Calu3 (cell line): ENCODE measurements at regions not wholly inside any gene's neighbourhood (a gene's known extent, or its start where the extent isn't known, plus 50 kb on each side); places are given as distances from the start of the nearest gene placed in this dataset.

Source experiments
- BruUV-seq: library from RNA; stranded (reverse); fragments of 400-500 nt; replicated peaks from 2 replicates; lab custom pipeline; 2021; lab: Mats Ljungman, UMichigan
- CTCF ChIA-PET: fragments of 300-600 bp; sonication (Branson Sonifier 250); formaldehyde crosslinking; loops from one replicate; lab custom pipeline; 2022; ENCODE audit warnings: antibody characterized with exemption; lab: Charles Lee
- DNase-seq: peaks from one replicate; pipeline ENCODE4 v3.0.0; 2022
- H3K27ac Mint-ChIP-seq: one replicate; pipeline ENCODE4 v1.8.0; 2022; ENCODE audit warnings: mixed read lengths; ENCODE audit not compliant: unreplicated experiment
- H3K27me3 Mint-ChIP-seq: one replicate; pipeline ENCODE4 v1.8.0; 2022; ENCODE audit warnings: mixed read lengths; ENCODE audit not compliant: unreplicated experiment
- H3K36me3 Mint-ChIP-seq: one replicate; pipeline ENCODE4 v1.8.0; 2022; ENCODE audit warnings: mild to moderate bottlenecking, moderate library complexity, mixed read lengths; ENCODE audit not compliant: insufficient read depth, unreplicated experiment
- H3K4me1 Mint-ChIP-seq: one replicate; pipeline ENCODE4 v1.8.0; 2022; ENCODE audit warnings: mild to moderate bottlenecking, low read depth, mixed read lengths; ENCODE audit not compliant: unreplicated experiment
- H3K4me3 Mint-ChIP-seq: one replicate; pipeline ENCODE4 v1.8.0; 2022; ENCODE audit warnings: mild to moderate bottlenecking, low read depth, moderate library complexity, mixed read lengths; ENCODE audit not compliant: unreplicated experiment
- H3K9me3 Mint-ChIP-seq: one replicate; pipeline ENCODE4 v1.8.0; 2022; ENCODE audit warnings: low read depth, mixed read lengths; ENCODE audit not compliant: unreplicated experiment
- intact Hi-C: fragments of 100-400 bp; cut with micrococcal nuclease; formaldehyde crosslinking; loops from one replicate; pipeline ENCODE4 v1.10.0; 2022; ENCODE audit not compliant: unreplicated experiment
- TF ChIP-seq, protein P1 (sequence below): fragments of 200-600 bp; IDR thresholded peaks from one replicate; pipeline ENCODE4 v1.8.0; 2022; ENCODE audit warnings: antibody characterized with exemption; ENCODE audit not compliant: unreplicated experiment

- intact Hi-C loops, result no loop called here
- CTCF ChIA-PET, result no interaction called here
Observed at GRCh38 chr9:2568689-2569088, 52.9 kb upstream of the VLDLR start.

DNA sequence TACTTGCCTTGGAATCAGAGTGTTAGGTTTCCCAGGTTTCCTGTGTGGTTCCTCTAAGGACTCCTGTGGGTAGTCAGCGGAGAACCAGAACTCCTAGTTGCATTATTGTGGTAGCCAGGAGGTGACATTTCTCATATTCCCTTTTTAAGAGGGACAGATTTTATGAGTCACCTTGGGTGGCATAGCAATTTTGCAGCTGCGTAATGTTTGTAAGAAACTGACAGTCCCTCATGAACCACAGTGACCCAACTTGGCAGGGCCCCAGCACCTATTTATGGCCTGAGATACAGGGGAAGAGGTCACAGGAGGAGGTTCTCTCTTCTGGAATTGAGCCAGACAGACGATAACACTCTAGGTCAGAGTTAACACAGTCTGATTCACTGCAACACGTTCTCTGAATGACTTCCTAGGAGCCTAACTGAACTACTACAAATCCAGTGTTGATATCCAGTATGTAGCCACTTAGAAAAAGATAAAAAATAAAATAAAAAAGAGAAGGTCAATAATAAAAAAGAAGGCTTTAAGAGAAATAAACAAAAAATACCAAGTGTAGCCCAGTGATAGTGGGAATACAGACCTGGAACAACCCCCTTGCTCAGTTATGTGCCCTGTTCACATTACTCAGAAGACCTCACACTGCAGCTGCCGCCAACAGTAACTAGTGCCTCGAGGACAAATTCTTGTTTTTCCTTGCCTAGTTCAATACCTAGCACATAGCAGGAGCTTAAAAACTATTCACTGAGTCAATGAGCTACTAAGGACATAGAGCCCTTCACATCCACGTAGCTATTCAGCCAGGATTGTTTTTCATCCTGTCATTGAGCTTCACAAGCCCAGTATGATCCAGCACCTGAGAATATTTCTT is 50.7 kb upstream of the VLDLR start:
- H3K27ac Mint-ChIP-seq, result no peak overlapping the region
- no TSS peak for BruUV-seq

More at GRCh38 chr9:2568689-2569088, 52.9 kb upstream of the VLDLR start:
- no peaks in the 10 kb centered on the region for H3K9me3 Mint-ChIP-seq
- no peak for DNase-seq
- H3K27ac Mint-ChIP-seq, result no peak overlapping the region
- TF ChIP-seq, protein P1, sequence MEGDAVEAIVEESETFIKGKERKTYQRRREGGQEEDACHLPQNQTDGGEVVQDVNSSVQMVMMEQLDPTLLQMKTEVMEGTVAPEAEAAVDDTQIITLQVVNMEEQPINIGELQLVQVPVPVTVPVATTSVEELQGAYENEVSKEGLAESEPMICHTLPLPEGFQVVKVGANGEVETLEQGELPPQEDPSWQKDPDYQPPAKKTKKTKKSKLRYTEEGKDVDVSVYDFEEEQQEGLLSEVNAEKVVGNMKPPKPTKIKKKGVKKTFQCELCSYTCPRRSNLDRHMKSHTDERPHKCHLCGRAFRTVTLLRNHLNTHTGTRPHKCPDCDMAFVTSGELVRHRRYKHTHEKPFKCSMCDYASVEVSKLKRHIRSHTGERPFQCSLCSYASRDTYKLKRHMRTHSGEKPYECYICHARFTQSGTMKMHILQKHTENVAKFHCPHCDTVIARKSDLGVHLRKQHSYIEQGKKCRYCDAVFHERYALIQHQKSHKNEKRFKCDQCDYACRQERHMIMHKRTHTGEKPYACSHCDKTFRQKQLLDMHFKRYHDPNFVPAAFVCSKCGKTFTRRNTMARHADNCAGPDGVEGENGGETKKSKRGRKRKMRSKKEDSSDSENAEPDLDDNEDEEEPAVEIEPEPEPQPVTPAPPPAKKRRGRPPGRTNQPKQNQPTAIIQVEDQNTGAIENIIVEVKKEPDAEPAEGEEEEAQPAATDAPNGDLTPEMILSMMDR, result no peak
- no TSS peak for BruUV-seq
- peaks cover 24% of the 10 kb centered on the region for H3K4me1 Mint-ChIP-seq
- H3K36me3 Mint-ChIP-seq, result no peaks in the 10 kb centered on the region
- H3K4me3 Mint-ChIP-seq, result no peak overlapping the region
- no peaks in the 10 kb centered on the region for H3K27me3 Mint-ChIP-seq

More for the DNA sequence above, 50.7 kb upstream of the VLDLR start:
- peaks cover 32% of the 10 kb centered on the region for H3K4me1 Mint-ChIP-seq
- intact Hi-C loops, result no loop called here
- CTCF ChIA-PET, result interaction anchor here (0.9 kb wide), 1 partner anchor 12 kb away, joined by 3 read pairs; no protein-coding TSS in a partner anchor
- no peak overlapping the region for H3K4me3 Mint-ChIP-seq
- TF ChIP-seq, protein P1, result no peak
- peak; percentile 80 for DNase-seq
- H3K27me3 Mint-ChIP-seq, result no peaks in the 10 kb centered on the region
- no peaks in the 10 kb centered on the region for H3K36me3 Mint-ChIP-seq
- H3K9me3 Mint-ChIP-seq, result no peaks in the 10 kb centered on the region
